ENCODE measurements at regions not wholly inside any gene's neighbourhood (a gene's known extent, or its start where the extent isn't known, plus 50 kb on each side); places are given as distances from the start of the nearest gene placed in this dataset.

DNA sequence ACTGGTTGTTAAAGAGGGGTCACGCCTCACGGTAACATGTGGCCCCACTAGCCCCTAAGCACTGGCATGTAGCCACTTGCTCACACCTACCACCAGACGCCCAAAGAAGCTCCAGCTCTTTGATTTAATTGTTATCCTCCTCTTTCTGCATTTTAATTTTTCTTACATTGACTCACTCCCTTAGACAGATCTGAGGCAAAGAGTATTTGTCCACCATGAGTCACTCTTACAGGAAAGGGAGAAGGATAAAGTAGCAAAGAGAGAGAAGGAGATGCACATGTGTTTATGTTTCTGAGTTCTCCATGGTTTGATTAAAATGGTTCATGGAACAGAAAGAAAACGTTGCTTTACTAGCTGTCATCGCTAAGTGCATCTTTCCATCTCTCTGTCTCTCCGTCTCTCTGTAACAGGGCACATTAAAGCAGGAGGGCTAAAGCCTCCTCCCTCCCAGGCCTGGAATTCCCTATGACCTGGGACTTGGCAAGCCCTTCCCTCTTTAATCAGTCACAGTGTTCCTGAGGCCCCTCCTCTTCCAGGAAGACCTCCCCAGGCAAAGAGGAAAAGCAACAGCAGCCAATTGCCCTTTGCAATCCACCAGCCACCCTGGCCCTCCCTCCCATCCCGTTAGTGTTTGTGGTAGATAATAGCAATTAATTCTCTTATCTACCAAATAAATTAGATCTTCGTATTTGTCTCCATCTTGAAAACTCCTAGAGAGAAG lies 112.8 kb upstream of the TSHZ2 start:
- DNase-seq, result no peak

DNA sequence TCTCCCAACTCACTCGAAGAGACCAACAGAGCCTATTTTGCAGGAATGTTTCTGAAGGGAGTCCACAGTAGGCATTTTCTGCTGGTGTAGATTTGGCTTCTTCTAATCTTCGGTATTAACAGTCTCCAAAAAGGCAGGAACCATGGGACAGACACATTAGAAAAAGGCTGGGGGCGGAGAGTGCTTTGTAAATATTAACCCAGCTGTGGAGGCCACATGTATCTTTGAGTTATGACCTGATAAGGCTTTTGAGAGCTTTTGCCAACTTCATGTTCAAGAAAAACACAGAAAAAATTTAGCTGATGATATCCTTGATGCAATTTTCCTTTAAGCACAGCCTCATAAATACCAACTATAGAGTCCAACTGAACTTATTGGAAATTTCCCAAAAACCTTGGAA lies 119.4 kb upstream of the TSHZ2 start:
- no peak for DNase-seq

- DNase-seq, result no peak
Observed at GRCh38 chr20:52847731-52848359, 124.3 kb upstream of the TSHZ2 start.

GRCh38 chr20:52847029-52847660 lies 125.0 kb upstream of the TSHZ2 start:
- no peak for DNase-seq

GRCh38 chr20:52845044-52845443 lies 127.1 kb upstream of the TSHZ2 start:
- no peak for DNase-seq

DNA sequence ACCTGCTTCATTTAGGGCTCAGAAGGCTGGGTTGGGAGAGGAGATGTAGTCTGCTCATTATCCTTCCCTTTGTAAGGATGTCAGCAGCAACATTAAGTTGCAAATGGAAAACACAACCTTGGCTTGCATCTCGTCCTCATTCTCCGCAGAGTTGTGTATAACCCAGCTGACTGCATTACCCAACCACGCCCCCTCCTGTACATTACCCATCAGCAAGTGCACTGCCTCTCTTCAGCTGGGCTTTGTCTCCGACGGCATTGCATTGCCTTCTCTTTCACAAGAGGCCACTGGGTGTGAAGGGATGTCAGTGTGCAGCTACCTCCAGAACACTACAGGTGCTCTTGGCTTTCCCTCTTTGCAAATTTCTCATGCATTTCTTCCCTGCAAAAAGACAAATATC lies 128.7 kb upstream of the TSHZ2 start:
- no peak for DNase-seq

DNA sequence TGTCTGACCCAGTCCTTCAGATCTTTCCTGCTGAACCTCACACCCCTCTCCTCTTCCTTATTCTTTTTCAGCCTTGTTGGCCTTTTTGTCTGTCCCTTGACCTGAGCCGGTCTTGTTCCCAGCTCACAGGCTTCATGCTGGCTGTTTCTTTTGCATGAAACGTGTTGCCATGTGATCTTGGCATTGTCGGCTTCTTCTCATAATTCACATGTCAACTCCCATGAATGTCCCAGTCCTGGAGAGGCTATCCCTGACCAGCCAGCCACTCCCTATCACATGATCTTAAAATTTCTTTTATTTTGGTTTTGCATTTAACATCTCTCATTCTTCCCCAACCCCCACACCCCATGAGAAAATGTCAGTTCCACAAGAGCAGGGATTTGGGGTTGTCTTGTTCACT lies 131.2 kb upstream of the TSHZ2 start:
- no peak for DNase-seq

DNA sequence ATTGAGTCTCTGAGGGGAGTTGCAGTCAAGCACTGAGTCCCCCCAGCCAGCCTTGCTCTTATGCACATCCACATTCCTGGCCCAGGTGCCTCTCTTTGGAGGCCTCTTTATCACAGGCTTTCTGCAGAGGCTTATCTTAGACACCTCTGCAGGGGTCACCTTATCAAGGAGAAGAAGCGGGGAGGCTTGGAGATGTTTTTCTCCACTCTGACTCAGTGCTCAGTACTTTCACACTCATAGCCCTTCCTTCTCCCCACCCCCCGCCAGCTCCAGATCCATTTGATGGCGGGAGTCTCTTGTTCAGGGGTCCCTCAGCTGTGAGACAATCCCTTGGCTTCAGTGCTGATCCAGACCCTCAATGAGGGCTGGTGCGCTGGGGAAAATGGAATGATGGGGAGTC lies 132.1 kb upstream of the TSHZ2 start:
- no peak for DNase-seq

GRCh38 chr20:52838510-52839241 lies 133.5 kb upstream of the TSHZ2 start:
- DNase-seq, result no peak

GRCh38 chr20:52837378-52837777 lies 134.8 kb upstream of the TSHZ2 start:
- DNase-seq, result peak; percentile 21

GRCh38 chr20:52833901-52834300 lies 138.3 kb upstream of the TSHZ2 start:
- no peak for DNase-seq

DNA sequence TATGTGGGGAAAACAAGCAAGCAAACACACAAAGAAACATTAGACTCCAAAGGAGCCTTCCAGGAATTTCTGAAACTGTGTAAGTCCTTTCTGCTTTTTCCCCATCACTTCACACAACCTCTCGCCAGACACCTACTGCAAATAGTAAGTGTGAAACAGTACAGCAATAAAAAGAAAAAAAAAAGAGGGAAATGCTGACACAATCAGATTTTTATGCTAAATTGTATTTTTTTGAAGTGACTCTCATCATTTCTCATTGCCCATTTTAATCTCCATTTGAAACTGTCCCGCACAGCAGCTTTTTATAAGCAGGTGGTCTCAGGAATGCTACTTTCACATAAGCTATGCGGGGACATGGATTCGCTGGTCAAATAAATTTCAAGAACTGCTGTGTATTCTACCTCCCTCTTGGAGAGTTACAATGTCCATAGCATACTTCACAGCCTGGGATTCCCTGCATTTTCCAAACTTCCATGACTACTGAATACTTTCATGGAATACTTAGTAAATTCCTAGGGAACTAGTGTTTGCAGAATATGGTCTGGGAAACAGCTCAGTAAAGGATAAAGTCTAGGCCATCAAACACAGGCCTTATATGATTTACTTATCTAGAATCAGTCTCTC lies 139.9 kb upstream of the TSHZ2 start:
- DNase-seq, result no peak

DNA sequence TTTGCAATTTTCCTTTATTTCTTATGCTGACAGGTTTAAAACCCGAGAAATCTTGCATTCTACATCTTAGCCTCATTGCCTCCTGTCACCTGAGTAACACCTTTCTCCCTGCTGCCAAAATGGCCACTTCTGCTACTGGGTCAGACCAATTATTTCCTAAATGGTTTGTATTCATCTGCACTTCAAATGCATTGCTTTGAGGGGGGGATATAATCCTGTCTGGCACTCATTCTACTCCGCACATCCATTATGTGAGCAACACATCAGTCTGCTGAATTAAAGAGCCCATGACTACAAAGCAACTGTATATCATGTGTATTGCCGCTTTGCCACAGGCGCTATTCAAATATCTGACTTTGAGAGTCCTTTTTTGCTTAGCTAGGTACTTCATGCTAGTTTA lies 141.6 kb upstream of the TSHZ2 start:
- no peak for DNase-seq

DNA sequence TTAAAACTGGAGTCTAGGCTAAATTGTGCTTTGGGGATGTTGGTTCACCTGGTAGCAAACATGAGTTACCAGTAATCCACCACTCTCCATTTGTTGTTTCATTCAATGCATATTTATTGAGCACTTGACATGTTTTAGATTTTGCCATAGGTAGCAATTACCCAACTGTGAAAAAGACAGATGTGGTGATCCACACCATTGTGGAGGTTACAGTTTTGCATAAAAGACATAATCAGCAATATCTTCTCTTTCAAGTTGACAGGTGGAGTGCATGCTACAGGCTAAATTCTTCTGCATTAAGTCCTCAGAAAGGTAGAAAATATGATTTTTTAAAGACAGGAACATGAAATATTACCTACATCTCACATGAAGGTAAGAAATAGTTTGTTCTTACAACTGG lies 143.0 kb upstream of the TSHZ2 start:
- DNase-seq, result no peak

- DNase-seq, result no peak
Observed at GRCh38 chr20:52828199-52828598, 144.0 kb upstream of the TSHZ2 start.

- DNase-seq, result no peak
Observed at GRCh38 chr20:52826722-52827121, 145.4 kb upstream of the TSHZ2 start.

- DNase-seq, result no peak
Observed at GRCh38 chr20:52826321-52826720, 145.8 kb upstream of the TSHZ2 start.

GRCh38 chr20:52824494-52825216 lies 147.5 kb upstream of the TSHZ2 start:
- no peak for DNase-seq

DNA sequence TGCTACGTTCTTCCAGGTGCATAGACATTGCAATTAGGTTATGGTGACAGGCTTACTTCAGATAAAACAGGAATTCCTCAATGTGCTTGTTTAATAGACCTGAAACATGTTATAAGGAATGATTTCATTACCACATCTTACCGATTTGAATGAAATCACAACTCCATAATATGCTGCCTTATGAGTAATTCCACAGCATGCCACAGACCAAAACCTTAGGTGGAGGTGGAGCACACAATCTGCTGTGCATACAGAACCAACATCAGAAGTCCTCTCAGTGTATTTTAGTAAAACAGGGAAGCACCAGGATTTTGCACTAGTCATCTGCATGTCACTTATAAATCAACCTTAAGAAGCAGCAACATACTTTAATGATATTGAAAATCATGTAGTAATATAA lies 148.9 kb upstream of the TSHZ2 start:
- no peak for DNase-seq

DNA sequence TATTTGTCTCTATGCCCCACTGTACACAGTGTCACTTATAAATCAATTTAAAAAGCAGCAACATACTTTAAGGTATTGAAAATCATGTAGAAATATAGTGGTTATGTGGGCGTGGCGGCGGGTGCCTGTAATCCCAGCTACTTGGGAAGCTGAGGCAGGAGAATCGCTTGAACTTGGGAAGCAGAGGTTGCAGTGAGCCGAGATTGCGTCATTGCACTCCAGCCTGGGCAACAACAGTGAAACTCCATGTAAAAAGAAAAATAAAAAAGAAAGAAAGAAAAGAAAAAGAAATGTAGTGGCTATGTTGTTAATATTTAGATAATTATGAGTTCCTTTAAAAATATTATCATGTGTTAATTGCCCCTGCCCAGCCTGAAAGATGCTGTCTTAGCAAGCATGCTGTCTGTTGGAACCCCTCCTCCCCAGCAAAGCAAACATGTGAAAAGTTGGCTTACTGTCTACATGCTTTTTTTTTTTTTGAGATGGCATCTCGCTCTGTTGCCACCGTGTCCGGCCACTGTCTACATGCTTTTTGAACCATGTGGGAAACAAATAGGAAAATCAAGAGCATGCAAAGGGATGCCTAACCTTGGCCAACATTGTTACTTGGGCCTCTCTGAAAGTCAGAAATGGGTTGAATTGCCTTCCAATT lies 151.4 kb upstream of the TSHZ2 start:
- no peak for DNase-seq

DNA sequence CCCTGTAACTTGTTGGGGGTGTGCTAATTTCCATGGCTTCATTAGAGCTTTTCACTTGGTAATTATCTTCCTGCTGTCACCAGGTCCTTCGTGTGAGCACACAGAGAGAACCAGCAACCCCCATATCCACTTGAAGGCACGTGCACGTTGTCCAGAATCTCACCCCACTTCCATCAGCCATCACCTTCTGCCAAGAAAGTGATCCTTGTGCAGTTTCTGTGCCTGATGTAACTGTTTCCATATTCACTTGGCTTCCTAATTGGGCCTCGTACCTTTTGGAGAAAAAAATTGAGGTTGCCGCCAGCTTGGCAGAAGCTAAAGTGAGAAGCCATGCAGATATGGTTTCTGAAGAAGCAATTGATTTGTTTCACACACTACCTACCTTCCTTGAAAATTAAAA lies 153.7 kb upstream of the TSHZ2 start:
- no peak for DNase-seq

DNA sequence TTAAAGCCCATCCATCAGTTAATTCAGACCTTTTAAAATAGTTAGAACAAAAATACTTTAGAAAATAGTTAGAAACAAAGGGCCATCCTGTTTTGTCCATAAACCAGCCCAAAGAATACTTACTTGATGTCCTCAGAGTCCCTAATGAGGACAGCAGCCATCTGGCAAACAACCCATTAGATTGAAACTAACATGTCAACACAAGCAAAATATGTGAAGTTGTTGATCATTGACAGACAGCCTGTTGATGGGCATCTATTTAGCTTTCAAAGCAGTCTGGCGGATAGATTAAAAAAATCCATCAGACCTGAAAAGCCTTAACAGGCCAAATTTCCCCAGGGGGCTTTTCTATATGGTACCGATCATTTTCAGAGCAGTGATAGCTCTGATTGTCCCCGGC lies 154.2 kb upstream of the TSHZ2 start:
- DNase-seq, result no peak
